ENCODE measurements at regions not wholly inside any gene's neighbourhood (a gene's known extent, or its start where the extent isn't known, plus 50 kb on each side); places are given as distances from the start of the nearest gene placed in this dataset.
"Not testable (repeated sequence)": the region's sequence is repeated elsewhere in the genome, so short reads cannot be mapped to it uniquely, and the experiment has no call there.

DNA sequence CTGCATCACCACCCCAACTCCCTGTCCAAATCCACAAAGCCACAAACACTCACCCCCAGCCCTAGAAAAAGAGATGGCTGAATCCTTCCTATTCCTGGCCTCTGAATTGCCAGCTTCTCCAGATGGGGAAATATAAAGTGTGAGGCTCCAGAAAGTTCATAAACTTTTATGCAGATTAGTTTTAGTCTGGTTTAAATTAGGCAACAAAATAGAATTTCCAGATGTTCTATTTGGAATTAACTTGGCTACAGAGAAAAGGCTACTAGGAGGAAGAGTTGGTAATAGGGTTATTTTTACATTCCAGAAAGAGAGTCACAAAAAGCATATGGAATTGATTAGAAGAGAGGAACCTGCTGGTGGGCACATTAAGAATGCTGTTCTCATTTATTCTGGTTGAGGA is 56.0 kb downstream of the EN1 start:
- no peak for DNase-seq

DNA sequence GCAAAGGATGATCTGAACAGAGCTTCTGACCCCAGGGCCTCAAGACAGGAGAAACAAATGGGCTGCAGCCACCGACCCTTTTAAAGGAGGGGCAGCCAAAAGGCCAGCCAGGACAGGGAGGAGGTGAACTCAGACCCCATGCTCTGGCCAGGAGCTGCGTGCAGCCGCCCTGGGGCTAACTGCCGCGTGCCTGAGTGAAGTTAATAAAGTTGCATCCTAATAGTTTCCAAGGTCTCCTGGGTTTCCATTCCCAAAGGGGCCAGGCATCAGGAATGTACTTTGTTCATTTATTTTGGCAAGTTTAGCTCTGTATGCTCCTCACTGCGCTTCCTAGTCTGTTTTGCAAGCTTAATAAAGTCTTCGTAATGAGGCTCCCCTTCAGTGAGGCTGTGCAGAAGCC is 60.7 kb downstream of the EN1 start:
- no peak for DNase-seq

DNA sequence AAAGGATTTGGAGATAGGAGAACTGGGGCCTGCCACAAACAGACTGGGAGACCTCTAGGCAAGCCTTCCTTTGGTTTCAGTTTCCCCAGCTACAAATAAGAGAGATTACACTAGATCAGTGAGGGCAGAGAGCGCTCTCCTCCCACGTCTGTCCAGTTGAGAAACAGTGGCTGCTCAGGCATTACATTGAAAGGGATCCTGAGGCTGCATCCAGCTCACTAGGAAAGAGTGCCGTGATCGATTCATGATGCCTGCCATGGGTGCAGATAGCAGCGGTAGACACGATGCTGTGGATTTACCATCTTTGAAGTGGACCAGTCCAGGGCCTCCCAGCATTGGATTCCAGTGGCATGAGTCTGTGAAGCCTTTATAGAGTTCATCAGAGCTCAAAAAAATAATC is 62.6 kb downstream of the EN1 start:
- DNase-seq = no peak

DNA sequence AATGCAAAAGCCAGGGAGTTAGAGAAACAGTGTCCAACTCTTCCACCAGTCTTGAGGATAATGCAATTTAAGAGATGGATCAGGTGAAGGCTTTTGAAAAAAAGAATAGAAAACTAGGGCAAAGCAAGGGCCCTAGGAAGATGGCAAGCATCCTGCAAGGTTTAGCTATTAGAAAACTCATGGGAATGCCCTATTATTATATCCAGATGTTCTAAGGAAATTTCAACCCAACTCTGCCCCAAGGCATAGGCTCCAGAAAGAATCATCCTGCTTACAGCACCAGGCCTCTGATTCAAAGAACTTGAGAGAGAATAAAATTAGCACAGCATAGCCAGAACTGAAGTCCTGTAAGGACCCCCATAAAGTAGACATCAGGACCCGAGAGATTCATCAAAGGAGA is 68.1 kb downstream of the EN1 start:
- DNase-seq = no peak

DNA sequence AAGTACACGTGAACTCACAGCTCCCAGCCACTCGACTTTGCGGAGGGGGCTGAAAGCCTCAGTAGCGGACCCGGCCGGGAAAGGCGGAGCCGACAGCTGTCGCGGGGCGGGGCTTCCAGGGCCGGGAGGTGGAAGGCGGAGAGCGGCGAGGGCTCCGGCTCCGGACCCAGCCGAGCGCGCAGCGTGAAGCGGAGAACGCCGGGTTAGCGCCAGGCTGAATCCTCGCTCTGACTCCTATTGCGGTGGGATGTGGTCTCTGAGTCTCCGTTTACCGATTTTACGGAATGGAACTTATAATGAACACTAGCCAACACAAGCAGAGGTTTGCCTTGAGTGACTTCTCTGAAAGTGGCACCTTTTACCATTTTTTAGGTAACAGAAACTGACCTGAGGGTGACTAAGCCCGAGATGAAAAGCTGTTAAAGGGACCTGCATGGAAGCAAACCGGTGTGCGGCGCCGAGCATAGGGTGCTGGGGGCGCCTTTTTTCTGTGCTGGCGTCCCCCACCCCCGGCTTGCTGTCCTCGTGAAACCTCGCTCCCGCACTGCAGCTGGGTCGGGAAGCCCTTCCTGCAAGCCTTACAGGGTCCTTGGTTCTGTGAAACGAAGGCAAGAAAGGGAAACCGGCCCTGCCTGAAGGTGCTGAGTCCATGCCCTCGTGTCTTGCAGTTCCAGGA is 72.9 kb downstream of the EN1 start:
- peak; percentile 16 for DNase-seq

DNA sequence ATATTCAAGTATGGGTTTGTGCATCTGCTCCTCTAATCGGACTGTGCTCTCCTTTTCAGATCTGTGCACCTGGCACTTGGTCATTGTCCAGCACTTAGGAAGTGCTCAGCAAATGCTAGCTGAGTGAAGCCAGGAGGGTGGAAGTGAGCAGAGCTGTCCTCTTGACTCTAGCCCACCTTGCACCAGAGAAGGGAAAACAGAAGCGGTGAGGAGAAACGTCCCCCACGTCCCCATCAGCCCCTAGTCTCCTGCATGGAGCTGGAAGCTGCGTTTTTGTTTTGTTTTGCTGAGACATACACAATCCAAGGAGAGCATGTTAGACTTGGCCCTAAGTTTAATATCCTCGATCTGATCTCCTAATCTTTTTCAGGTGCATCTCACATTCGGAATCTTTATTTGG is 73.6 kb downstream of the EN1 start:
- DNase-seq = no peak

DNA sequence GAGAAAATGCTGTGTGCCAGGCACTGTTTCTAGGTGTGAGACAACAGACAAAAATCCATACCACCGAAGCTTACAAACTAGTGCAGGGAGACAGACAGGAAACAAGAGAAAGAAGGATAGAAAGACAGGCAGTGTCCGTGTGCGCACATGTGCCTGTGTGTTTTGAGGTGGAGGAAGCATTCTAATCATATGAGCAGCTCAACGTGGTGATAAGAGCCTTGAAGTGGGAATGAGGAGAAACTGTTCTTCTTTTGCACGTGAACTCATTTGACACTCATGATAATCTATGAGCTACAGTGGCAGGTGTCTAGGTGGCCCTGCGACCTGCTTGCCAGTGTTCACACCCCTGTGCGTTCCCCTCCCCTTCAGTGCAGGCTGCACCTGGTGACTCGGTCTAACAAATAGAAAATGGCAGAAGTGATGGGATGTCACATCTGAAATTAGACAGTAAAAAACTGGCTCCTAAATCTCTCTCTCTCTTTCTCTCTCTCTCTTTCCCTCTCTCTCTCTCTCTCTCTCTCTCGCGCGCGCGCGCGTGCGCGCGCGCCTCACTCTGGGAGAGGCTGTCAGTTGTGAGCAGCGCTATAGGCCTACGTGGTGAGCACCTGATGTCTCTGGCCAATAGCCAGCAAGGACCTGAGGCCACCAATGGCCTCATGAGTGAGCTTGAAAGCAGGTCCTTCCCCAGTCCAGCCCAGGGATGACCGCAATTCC is 74.8 kb downstream of the EN1 start:
- DNase-seq = no peak

DNA sequence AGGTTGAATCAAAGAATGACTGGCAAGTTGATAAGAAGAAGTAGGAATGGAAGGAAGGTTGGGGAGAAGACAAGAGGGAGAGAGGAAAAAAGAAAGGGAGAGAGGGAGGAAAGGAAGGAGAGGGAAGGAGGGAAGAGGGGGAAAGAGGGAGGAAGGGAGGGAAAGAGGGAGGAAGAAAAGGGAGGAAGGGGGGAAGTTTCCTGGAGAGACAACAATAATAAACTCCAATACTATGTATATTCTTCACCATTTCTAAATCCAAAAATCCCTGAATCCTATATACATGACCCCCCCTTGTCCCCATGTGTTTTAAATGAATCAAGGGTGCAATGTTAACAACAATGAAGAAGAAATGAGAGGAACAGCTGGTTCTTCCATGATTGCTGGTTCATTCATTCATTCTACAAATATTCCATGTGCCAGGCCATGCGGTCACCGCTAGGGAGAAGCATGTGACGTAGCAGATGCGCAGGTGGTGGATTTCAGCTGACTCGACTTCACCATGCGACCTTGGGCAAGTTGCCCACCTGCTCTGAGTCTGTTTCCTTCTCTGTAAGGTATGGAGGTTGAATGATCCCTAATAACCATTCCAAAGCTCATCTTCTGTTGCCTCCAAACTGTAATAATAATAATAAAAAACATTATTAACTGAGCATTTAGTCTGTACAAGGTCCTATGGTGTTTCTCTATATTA is 77.6 kb downstream of the EN1 start:
- no peak for DNase-seq

DNA sequence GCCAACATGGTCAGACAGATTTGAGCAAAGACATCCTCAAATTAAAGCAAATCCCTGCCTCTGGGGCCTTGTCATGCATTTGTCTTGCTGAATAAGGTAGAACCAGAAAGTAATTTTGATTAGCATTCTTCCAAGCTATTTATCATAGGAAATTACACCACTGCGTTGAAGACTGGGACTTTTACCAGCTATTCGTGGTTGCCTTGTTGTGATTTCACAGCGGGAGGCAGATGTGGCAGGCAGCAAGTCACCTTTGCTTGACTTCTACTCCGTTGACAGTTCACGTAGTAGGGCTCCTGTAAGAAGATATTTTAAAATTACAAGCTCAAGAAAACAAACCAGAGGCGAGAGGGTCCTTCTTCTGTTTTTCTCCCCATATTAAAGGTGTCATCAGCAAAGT is 80.6 kb downstream of the EN1 start:
- DNase-seq = no peak

DNA sequence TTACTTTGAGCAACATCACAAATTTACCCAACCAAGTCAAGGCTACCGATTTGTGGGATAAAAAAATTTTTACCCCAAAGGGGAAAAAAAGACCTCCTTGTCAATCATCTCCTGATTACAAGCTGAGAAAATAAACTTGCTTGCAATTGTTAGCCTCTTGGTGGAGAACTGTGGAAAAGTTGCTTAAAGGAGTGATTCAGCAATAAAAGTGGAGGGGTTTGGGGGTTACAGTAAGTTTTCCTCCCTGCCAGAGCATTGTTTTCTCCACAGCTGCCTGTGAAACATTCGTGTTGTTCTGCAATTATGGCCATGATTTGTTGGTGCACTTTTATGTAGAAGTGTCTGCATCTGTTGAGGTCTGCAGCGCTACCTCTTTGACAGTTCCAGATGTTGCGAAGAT is 82.6 kb downstream of the EN1 start:
- DNase-seq = no peak

DNA sequence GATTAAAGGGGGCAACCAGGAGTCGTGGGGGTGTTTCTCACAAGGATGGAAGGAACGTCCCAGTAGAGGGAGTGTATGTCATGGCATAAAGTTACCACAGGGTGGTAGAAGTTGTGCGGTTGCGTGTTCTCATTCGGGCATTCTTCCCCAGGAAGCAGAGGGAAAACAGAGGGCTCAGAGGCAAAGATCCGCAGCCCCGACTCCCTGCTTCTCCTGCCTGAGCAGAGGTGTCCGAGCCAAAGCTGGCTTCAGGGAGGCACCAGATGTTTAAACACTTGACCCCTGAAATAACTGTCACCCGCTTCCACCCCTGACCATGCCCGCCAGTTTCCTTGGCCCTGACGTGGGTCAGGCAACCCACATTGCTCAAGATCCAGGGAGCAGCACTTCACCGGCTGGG is 83.7 kb downstream of the EN1 start:
- DNase-seq = no peak

DNA sequence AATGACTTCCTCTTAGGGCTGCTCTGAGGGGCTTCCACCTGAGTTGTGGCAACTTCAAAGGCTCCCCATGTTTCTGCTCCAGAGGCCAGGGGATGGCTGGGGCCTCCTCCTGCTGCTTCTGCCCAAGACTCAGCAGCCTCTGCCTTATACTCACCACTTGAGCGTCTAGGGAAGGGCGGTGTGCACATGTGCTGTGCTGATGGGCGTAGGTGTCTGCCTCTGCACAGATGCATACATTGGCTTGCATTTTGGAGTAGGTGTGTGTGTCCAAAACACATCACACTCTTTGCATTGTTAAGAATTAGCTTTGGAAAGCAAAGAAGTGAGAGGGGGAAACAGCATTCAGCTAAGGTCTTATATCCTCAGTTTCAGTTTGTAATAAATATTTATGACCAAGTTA is 85.2 kb downstream of the EN1 start:
- DNase-seq = no peak

DNA sequence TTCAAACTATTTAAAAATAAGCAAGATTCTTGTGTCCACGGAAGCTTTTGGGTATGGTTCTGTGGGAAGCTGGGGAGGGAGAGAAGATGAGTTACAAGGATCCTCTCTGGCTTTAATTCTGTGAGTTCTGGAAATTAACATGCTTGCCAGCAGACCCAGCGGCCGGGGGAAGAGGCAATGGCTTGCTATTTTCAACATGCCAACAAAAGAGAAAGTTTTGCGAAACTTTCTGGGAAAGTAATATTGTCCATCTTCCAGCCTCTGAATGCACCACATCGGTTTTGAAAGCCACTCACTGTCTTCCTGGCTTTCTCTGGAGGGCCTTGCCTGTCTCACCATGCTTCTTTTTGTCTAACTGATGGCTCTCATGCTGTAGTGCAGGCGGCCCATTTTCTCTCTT is 85.7 kb downstream of the EN1 start:
- no peak for DNase-seq

DNA sequence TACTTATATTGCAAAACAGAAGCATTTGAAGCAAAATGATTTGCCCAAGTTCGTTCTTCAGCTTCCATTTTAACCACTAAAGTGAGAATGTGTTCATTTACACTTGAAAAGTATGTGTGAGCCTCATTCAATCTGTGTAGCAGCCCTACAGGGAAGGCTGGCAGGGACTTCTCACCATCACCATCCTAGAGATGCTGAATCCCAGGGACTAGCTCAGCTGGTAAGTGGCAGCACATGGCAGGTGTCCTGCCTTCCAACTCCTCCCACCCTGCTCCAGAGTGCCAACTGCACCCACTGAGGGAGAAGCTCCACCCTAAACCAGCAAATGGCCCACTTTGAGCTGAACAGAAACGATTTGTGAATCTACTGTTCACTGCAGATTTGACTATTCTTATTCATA is 91.5 kb downstream of the EN1 start:
- no peak for DNase-seq

DNA sequence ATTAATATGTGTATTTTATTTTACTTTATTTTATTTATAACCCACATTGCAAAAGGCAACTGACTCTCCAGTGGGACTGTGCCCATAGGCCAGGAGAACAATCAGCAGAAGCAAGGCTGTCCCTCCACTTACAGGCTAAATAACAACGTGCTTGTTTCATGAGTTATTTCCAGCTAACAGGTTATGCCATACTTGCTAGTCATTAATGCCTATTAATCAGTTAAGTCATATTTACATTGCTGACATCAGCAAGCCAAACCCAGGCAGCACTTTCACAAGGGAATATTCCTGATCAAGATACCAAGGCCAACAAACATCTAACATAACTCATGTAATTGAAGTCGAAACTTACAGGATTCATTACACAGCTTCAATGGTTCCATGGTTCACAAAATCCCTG is 92.1 kb downstream of the EN1 start:
- no peak for DNase-seq

DNA sequence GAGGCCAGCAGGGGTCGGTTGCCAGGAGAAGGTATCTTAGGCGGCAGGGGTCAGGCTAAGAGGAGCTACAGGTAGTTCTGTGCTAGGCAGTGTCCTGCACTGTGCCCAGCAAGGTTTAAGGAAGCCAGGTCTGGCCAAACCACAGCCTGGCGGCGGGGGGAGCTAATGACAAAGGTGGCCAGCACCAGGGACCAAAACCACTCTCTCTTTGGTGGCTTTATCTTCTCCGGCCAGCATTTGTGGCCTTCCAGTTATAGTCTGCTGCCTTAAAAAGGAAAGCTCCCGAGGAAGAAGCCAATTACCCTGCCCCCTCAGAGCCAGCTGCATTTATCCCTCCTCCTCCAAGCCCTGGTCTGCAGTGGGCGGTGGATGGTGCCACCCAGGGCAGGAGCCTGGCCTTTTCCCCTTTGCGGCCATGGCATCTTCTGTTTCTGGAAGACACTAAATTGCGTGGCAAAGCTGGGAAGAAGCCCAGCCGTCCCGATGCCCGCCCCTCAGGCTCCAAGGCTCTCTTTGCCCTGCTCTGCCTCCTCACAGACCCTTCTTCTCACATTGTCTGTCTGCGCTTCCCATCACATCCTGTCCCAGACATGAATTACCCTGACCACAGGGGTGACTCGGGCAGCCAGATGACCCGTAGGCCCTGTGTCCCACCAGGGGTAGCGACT is 94.6 kb downstream of the EN1 start:
- DNase-seq = no peak

DNA sequence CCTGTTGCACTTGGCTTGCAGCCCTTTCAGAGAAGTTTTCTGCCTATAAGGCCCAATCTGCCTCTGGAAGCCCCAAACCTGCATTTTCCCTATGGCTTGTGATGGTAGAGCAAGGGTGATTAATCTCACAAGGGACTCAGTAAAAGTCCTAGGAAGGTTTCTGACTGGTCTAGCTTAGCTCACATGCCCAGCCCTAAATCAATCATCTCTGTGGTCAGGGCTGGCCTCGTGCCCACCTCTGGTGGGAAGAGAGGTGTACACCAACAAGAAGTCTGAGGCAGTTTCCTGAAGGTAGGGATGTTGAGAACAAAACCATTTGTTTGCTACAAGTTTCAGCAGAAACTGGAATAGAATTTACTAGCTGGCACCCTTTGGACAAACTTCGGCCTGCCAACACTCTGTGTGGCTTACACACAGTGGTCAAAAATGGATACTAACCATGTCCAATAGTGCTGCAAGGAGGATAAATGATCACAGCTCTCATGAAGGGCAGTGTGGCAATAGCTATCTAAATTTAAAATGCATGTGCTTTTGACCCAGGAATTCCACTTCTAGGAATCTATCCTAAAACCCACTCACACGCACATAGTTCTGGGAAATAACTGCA is 96.4 kb downstream of the EN1 start:
- DNase-seq = no peak

DNA sequence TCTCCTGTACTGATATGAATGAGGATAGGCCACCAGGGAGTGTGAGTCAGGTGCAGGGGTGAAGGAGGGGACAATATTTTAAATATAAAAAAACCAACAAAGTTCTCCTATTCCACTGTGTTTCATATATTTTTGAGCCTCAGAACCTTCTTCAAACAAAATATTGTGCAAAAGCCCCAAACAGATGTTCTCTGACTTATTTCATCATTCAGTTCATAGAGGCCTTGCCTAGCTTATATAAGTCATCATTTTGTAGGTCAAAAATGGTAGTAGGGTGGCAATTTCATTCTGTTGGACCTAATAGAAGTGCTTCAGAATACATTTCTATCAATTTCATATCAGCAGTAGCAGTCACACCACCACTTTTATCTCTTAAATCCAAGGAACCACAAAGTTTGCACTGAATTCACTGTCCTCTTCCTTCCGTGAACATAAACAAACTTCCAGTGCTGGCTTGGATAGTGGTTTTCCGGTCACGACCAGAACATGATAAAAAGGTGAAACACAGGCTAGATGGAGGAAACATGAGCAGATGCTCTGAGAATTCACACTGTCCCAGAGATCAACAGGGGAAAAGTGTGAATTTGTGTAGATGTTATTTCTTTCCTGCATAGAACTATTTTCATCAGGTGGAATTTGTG is 99.1 kb downstream of the EN1 start:
- DNase-seq = no peak

DNA sequence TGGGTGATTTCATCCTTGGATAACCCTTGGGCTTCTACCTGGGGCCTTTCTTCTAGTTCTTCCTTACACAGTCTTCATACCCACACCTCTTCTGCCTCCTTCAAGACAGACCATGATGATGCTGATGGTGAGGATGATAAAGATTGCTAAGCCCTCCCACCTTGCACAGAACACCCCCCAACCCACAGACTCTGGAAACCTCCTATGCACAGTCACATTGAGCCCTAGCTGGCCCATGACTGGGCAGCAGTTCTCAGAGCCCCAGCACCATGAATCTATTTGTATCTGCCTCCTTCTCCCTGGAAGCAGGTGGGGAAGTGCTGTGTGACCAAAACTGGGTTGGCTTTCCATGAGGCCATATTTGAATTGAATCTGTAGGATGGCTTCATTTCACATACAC is 99.8 kb downstream of the EN1 start:
- no peak for DNase-seq

DNA sequence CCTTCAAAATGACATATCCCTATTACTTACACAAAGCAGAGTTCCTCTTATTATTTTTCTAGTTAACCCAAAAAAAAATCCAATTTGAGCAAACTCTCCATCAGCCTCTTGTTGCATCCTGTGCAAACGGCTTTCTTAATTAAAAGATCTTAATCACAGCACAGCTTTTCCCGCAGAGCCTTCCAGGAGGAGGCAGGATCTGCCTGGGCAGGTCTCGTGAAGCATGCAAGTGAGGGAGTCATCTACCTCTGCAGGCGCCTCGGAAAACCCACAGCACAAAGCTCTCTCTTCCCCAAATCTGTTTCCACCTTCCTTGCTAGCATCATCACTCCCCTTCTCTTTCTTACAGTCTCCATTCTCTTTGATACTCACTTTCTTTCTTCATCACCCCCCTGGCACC is 100.4 kb downstream of the EN1 start:
- DNase-seq = no peak

DNA sequence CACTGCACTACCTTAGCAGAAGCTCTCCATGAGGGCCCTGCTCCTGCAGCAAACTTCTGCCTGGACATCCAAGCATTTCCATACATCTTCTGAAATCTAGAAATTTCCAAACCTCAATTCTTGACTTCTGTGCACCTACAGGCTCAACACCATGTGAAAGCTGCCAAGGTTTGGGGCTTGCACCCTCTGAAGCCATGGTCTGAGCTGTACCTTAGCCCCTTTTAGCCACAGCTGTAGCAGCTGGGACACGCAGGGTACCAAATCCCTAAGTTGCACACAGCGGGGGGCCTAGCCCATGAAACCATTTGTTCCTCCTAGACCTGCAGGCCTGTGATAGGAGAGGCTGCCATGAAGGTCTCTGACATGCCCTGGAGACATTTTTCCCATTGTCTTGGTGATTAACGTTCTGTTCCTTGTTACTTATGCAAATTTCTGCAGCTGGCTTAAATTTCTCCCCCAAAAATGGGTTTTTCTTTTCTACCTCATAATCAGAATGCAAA is 102.7 kb downstream of the EN1 start:
- DNase-seq = not testable (repeated sequence)

DNA sequence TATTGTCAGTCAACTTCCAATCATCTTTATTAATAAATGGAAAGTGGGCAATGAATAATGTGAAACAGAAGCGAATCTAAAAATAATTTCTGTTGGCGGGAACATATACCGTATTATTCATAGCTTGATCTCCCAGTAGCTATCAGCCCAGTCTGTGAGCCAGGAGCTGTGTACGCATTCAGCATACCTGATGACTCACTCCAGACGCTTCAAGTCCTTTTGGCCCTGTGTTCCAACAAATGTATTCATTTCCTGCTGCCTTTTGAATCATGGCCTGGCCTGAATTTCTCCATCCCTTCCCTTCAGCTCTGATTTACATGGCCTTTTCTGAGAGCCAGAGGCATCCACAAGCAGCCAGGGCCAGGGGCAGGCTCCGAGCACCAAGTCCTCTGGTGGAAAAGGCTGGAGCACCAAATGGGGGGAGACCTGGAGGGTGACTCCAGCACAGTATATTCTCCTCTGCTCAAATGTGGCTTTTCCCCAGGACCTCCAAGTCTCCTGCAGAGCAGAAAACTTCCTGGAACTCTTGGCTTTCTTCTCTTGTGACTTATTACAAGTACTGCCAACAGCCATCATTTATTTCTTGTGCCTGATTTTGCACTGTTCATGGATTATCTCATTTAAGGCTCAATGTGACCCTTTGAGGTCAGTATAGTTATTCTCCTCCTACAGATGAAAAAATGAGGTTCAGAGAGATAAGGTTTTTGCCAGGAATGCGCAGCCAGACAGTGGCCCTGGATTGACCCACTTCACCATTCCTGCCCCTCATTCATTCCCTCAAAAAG is 108.7 kb downstream of the EN1 start:
- DNase-seq = no peak

Data from activated CD4-positive, alpha-beta T cell treated with anti-CD3 and anti-CD28 coated beads, Interleukin-2, amount 50 U/mL, for 16 hours (primary cell).